Nephron progenitor cell (in vitro differentiated cells): ENCODE measurements at regions not wholly inside any gene's neighbourhood (a gene's known extent, or its start where the extent isn't known, plus 50 kb on each side); places are given as distances from the start of the nearest gene placed in this dataset.

Source experiments
- DNase-seq: peaks from one replicate; pipeline ENCODE4 v3.0.0; 2021
- H3K27ac Mint-ChIP-seq: 2 replicates; pipeline ENCODE4 v1.8.0; 2021; ENCODE audit warnings: mild to moderate bottlenecking, moderate library complexity, mixed read lengths
- H3K27me3 Mint-ChIP-seq: 2 replicates; pipeline ENCODE4 v1.8.0; 2021; ENCODE audit warnings: mild to moderate bottlenecking, low read depth, mixed read lengths; ENCODE audit not compliant: poor library complexity
- H3K36me3 Mint-ChIP-seq: 2 replicates; pipeline ENCODE4 v1.8.0; 2021; ENCODE audit warnings: low read depth, mixed read lengths
- H3K4me1 Mint-ChIP-seq: 2 replicates; pipeline ENCODE4 v1.8.0; 2021; ENCODE audit warnings: mixed read lengths
- H3K4me3 Mint-ChIP-seq: 2 replicates; pipeline ENCODE4 v1.8.0; 2021; ENCODE audit warnings: mild to moderate bottlenecking, moderate library complexity, mixed read lengths
- H3K9me3 Mint-ChIP-seq: 2 replicates; pipeline ENCODE4 v1.8.0; 2021; ENCODE audit warnings: mild to moderate bottlenecking, moderate library complexity, mixed read lengths
- CTCF ChIP-seq: fragments of 200-600 bp; sonication (generic); IDR thresholded peaks from 2 replicates; pipeline ENCODE4 v1.5.0; 2021; ENCODE audit warnings: antibody characterized with exemption

GRCh38 chr6:26200918-26201721 lies 113.9 kb downstream of the HFE start:
- Mint-ChIP-seq H3K27me3 (peaks cover 8% of the 10 kb centered on the region), H3K27ac (peak overlapping the region; percentile 22), H3K9me3 (no peaks in the 10 kb centered on the region), H3K4me3 (peak overlapping the region; percentile 77), H3K4me1 (peaks cover 33% of the 10 kb centered on the region), H3K36me3 (no peaks in the 10 kb centered on the region)
- TF ChIP-seq CTCF: no peak
- DNase-seq: no peak

GRCh38 chr6:26202201-26202611 lies 115.0 kb downstream of the HFE start:
- H3K27me3 Mint-ChIP-seq: peaks cover 8% of the 10 kb centered on the region
- H3K9me3 Mint-ChIP-seq: no peaks in the 10 kb centered on the region
- H3K27ac Mint-ChIP-seq: peak overlapping the region; percentile 80
- H3K36me3 Mint-ChIP-seq: no peaks in the 10 kb centered on the region
- DNase-seq: no peak
- H3K4me3 Mint-ChIP-seq: no peak overlapping the region
- H3K4me1 Mint-ChIP-seq: peaks cover 33% of the 10 kb centered on the region
- TF ChIP-seq CTCF: no peak

- Mint-ChIP-seq H3K9me3 (no peaks in the 10 kb centered on the region), H3K4me3 (peak overlapping the region; percentile 71), H3K27me3 (peaks cover 8% of the 10 kb centered on the region), H3K4me1 (peaks cover 33% of the 10 kb centered on the region), H3K36me3 (no peaks in the 10 kb centered on the region), H3K27ac (peak overlapping the region; percentile 97)
- no peak for DNase-seq
- no peak for TF ChIP-seq CTCF
Observed at GRCh38 chr6:26202811-26203583, 115.8 kb downstream of the HFE start.

GRCh38 chr6:26204332-26205160 lies 117.3 kb downstream of the HFE start:
- H3K27me3 Mint-ChIP-seq: peaks cover 8% of the 10 kb centered on the region
- no peak overlapping the region for H3K27ac Mint-ChIP-seq
- no peak overlapping the region for H3K4me3 Mint-ChIP-seq
- H3K9me3 Mint-ChIP-seq: no peaks in the 10 kb centered on the region
- no peaks in the 10 kb centered on the region for H3K36me3 Mint-ChIP-seq
- no peak for TF ChIP-seq CTCF
- peak; percentile 84 for DNase-seq
- H3K4me1 Mint-ChIP-seq: peaks cover 33% of the 10 kb centered on the region

- H3K4me1 Mint-ChIP-seq: peaks cover 32% of the 10 kb centered on the region
- peak; percentile 67 for DNase-seq
Observed at GRCh38 chr6:26205161-26205624, 118.0 kb downstream of the HFE start.

More at GRCh38 chr6:26205161-26205624, 118.0 kb downstream of the HFE start:
- Mint-ChIP-seq H3K27ac (no peak overlapping the region), H3K4me3 (no peak overlapping the region), H3K27me3 (peaks cover 8% of the 10 kb centered on the region), H3K9me3 (no peaks in the 10 kb centered on the region), H3K36me3 (no peaks in the 10 kb centered on the region)
- no peak for TF ChIP-seq CTCF
